ENCODE measurements at regions not wholly inside any gene's neighbourhood (a gene's known extent, or its start where the extent isn't known, plus 50 kb on each side); places are given as distances from the start of the nearest gene placed in this dataset.

DNA sequence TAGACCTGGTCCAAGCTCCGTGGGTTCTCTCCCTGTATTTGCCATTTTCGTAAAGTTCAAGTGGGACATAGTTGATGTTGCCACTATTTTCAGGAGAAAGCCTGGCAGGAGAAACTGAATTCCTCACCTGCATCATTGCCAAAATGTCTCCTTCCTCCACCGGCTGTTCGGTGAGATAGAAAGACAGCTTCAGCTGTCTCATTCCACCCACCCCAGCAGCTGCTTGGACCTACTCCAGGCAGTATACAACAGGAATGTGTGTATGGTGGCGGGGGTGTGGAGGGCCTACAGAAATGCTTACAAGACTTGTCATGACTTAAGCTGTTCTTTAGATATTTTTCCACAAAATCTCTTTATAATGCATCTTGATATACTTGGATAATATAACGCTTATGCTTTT is 132.7 kb upstream of the RAP2B start:
- no peak for DNase-seq (ENCODE audit: low spot score)

DNA sequence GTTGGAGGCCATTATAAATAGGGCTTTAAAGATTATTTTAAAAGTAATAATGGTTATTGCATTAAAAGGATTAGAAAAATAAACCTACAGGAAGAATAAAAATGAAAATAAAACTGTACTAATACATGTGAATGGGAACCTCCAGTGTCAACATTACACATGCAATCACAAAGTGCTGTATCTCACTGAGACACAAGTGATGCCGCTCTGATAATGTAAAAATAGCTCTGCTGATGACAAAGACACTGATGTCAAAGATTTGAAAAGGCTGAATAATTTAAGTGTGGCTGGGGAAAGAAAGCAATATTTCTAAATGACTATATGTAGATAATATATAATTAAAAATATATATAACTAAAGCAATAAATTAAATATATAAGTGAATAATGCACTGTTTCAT is 129.1 kb upstream of the RAP2B start:
- no peak for DNase-seq (ENCODE audit: low spot score)

DNA sequence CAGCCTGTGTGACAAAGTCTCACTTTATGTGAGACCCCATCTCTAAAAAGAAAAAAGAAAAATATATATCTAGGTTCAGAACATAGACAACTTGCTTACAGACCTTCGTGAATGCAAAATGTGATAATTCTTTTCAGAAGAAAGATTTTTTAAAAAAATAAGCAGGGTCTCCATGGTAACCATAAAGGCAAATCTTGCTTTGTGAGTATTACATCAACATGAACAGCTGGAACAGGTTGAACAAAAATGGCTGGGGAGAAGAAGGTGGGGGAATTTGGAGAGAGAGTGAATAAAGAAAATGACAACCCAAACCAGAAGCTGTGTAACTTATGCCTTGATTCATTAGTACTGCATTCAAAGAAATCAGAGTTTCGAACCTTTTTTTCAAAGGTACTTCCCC is 125.2 kb upstream of the RAP2B start:
- no peak for DNase-seq (ENCODE audit: low spot score)

DNA sequence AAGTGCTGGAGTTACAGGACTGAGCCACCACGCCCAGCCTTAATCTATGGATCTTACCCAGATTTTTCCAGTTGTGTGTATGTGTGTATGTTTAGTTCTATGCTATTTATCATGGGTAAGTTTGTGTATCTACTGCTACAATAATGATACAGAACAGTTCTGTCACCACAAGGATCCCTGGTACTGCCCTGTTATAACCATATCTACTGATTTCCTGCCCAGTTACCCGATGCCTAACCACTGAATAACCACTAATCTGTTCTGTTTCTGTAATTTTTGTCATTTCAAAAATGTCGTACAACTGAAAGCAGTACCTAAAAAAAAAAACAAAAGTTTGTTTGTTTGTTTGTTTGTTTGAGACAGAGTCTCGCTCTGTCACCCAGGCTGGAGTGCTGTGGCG is 123.7 kb upstream of the RAP2B start:
- DNase-seq (ENCODE audit: low spot score): no peak

DNA sequence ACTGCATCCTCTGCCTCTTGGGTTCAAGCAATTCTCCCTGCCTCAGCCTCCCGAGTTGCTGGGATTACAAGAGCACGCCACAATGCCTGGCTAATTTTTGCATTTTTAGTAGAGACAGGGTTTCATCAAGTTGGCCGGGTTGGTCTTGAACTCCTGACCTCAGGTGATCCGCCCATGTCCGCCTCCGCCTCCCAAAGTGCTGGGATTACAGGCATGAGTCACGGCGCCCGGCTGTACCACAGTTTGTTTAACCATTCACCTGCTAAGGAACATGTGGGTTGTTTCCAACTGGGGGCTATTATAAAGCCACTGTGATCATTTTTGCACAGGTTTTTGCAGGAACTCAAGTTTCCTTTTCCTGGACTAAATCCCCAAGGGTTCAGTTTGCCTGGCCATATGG is 123.2 kb upstream of the RAP2B start:
- DNase-seq (ENCODE audit: low spot score): no peak

DNA sequence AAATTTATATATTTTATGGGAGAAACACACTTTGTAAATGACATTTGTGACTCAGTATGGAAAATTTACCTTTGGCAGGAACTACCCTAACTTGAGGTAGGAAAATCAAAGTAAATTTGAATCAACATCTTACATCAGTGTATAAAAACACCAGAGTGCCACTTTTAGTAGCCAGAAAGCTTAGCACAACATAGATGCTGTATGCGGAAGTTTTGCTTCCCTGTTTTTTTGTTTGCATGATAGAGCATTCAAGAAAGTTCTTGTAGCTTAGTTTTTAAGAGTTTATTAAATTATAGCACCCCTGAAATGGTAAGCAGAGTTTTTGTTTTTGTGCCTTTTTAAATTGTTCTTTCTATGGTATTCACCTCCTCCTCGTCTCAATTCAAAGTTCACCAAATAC is 120.8 kb upstream of the RAP2B start:
- no peak for DNase-seq (ENCODE audit: low spot score)

DNA sequence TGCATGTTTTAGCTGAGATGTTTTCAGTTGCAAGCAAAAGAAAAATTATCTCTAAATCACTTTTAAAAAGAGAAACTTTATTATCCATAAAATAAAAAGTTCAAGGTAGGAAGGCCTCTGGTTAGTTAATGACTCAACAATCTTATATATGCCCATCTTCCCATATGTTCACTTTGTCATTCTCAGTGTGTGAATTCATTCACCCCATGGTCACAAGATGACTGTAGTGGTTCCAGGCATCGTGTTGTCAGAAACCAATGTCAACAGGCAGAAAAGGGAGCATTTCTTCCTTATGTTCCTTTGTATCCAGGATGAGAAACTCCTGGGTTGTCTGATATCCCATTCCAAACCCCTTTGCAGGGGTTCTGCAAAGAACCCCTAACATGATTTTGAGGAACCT is 119.9 kb upstream of the RAP2B start:
- DNase-seq (ENCODE audit: low spot score): no peak

DNA sequence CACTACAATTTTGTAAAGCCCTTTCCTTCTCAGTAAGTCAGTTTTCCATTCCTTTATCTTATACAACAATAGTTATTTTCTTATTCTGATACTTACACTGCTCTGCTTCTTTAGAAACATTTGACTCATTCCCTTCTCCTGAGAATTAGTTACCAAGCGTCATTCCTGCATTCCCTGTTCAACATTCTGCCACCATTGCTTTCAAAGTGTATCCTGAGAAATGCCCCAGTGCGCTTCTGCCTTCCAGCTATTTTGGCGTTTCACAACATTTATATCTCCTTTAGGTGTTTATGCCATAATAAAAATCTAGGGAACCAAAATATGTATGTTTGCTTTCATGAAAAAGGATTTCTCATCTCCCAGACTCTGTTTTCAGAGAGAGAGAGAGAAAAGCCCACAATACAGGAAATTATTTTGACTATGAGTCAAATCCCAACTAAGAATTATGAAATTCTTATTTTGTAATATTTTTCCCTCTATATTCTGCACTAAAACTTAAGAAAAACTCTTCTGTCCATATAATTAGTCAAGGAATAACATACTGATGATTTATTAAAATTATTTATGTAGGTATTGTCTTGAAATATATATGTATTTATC is 118.2 kb upstream of the RAP2B start:
- no peak for DNase-seq (ENCODE audit: low spot score)

DNA sequence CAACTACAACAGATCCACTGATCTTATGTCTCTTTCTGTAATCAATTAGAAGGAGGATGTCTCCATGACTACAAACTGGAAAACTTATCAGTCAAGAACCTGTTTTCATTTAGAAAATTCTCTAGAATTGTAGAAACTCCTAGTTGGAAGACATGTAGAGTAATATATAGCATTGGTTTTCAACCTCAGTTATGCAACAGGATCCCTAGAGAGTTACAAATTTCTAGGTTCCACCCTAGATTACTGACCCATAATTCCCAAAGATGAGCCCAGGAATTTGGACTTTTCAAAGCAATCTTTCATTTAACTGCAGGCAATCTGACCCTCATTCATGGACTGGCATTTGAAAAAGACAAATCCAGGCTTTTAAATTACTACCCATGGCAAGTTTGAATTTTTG is 116.9 kb upstream of the RAP2B start:
- no peak for DNase-seq (ENCODE audit: low spot score)

DNA sequence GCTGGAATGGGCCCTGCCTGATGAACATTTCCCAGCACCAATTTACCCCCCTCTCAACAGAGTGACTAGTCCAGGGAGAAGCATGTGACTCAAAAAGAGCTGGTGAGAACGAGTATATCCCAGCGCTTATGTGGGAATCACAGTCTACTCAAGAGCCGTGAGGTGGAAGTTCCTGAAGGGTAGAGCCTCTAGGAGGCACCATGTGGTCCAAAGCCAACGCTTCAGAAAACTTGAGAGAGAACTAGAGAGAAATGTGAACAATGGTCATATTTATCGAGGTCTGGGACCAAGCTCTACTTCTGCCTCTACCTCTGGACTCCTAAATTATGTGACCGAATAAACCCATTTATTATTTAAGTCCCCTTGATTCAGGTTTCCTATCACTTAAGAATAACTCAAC is 111.0 kb upstream of the RAP2B start:
- no peak for DNase-seq (ENCODE audit: low spot score)

DNA sequence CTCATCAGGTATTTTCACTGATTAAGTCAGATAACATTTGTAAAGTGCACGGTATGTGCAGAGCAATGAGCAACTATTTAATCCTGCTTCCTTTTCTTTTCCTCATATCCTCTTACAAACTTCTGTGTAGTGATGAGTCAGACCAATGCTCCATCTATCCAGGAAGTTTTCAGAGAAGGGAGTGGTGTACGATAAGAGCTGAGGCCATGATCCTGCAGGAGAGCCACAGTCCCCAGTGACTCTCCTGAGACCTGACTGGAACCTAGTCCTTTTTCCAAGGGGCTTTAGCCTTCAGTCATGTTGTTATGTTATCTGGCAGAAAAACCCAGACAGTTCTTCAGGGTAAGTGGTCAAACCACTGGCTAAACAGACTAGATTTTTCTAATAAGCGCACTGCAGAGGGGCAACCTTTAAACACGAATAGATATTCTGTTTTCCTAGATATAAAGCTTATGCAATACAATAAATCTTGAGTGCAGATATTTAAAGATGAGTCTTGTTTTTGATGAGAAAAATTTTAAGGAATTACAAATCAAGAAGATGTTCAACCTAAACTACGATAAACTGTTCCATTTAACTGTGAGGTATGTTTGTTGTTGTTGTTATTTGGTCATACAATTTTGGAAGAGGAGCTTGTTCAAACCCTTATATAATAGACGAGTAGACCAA is 110.5 kb upstream of the RAP2B start:
- peak; percentile 89 for DNase-seq (ENCODE audit: low spot score)

DNA sequence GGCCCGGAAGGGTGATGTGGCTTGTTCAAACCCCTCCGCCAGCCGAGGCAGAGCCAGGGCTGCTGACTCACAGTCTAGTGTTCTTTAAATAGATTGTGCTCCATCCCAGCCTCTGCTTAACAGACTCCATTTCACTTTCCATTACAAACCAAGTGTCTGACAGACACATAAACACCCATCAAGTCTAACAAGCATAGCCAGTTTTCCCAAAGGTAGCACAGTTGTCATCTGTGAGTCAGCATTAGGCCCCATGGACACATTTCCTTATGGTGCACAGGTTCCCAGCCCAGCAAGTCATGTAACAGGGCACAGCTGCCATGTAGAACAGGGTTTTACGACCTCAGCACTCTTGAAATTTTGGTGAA is 109.9 kb upstream of the RAP2B start:
- peak; percentile 75 for DNase-seq (ENCODE audit: low spot score)

DNA sequence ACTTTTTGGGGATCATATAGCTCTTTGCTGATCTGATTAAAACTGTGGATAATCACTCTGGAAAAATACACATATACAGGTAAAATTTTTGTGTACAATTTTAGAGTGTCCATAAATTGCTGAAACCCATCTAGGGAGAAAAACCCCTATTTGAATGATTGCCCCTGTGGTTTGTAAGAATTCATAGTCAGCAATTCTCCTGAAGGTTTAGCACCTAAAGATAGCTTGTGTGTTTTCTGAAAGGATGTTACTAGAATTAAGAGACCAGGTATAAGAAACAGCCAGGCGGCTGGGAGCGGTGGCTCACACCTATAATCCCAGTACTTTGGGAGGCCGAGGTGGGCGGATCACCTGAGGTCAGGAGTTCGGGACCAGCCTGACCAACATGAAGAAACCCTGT is 106.8 kb upstream of the RAP2B start:
- DNase-seq (ENCODE audit: low spot score): no peak

DNA sequence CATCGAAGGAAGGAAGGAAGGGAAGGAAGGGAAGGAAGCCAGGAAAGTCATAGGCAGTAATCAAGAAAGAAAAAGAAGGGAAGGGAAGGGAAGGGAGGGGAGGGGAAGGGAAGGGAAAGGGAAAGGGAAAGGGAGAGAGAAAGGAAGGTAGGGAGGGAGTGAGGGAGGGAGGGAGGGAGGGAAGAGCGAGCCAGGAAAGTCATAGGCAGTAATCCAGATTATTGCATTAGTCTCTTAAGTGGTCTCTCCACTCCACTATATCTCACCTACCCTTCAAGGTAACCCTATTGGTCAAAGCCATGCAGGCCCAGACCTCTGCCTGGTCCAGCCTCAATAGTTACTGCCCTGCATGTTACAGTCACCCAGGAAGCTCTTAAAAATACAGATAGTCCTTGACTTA is 106.2 kb upstream of the RAP2B start:
- DNase-seq (ENCODE audit: low spot score): no peak

DNA sequence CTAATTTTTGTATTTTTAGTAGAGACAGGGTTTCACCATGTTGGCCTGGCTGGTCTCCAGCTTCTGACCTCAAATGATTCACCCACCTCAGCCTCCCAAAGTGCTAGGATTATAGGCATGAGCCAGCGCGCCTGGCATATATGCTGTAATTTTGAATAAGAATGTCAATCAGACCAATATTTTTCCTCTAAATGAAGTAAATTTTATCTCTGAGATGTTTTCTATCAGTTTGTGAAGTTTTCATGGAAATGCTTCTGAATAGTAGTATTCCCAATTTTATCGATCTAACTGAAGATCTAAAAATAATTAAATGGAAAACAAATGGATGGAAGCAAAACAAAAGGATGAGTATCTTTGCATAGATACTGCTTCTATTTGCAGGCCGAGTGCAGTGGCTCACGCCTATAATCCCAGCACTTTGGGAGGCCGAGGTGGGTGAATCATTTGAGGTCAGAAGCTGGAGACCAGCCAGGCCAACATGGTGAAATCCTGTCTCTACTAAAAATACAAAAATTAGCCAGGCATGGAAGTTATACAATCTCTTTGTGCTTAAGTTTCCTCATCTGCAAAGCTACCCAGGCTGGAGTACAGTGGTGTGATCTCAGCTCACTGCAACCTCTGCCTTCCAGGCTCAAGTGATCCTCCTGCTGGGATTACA is 103.9 kb upstream of the RAP2B start:
- peak; percentile 50 for DNase-seq (ENCODE audit: low spot score)

DNA sequence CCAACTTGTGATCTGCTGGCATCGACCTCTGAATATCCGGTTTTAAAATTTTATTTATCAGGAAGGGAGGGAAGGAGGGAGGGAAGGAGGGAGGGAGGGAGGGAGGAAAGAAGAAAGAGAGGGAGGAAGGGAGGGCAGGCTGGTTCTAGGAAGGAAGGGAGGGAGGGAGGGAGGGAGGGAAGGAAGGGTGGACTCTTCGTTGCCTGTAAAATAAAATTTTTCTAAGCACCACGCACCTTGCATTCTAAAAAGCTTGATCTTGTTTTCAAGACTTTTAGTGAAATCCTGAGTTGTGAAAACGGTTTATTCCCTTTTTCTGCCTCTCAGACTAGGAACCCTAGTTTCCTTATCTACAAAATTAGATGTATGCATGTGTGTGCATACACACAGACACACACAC is 101.7 kb upstream of the RAP2B start:
- DNase-seq (ENCODE audit: low spot score): no peak

DNA sequence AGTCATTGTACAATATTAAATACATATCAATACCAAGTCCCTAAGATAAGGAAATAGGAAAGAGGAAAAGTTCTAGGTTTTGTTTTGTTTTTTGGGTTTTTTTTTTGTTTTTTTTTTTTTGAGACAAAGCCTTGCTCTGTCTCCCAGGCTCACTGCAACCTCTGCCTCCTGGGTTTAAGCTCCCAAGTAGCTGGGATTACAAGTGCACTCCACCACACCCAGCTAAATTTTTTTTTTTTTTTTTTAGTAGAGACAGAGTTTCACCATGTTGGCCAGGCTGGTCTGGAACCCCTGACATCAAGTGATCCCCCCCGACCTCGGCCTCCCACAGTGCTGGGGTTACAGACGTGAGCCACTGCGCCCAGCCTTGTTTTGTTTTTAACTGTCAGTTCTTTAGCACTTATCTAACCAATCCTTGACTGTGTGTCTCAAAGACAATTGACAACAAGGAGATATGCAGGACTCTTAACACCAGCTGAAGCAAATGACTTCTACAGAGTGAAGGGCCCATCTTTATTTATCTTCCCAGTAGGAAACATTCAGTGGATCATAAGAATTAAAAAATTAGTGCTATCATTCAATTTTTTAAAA is 100.0 kb upstream of the RAP2B start:
- DNase-seq (ENCODE audit: low spot score): no peak

DNA sequence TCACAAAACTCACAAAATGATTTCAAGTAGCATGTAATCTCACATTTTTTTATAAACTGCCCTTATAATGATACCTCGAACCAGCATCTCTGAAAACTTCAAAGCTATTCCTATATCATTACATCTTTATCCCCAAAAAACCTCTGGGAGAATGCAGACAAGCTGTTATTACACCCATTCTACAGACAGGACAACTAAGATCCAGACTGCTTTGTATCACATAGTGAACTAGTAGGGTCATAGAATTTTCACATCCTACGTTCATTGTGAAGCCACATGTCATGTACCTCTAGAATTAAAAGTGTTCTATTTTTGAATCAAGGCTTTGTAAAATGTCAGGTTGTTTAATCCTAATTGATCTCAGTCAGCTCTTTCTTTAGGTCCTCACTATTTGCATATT is 98.7 kb upstream of the RAP2B start:
- no peak for DNase-seq (ENCODE audit: low spot score)

DNA sequence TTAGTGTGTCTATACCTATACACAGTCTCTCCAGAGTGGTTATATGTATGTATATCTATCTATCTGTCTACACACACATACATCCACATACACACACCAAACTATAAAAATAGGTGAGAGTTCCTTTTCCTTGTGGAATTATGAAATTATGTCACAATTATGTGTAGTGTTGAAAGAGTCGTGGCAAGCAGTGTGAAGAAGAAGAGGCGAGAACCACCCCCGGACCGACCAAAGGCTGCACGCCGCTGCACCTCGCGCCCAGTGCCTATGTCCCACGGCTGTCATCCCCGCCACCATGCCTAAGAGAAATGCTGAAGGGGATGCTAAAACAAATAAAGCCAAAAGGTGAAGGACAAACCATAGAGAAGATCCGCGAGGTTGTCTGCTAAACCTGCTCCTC is 95.0 kb upstream of the RAP2B start:
- DNase-seq (ENCODE audit: low spot score): no peak

DNA sequence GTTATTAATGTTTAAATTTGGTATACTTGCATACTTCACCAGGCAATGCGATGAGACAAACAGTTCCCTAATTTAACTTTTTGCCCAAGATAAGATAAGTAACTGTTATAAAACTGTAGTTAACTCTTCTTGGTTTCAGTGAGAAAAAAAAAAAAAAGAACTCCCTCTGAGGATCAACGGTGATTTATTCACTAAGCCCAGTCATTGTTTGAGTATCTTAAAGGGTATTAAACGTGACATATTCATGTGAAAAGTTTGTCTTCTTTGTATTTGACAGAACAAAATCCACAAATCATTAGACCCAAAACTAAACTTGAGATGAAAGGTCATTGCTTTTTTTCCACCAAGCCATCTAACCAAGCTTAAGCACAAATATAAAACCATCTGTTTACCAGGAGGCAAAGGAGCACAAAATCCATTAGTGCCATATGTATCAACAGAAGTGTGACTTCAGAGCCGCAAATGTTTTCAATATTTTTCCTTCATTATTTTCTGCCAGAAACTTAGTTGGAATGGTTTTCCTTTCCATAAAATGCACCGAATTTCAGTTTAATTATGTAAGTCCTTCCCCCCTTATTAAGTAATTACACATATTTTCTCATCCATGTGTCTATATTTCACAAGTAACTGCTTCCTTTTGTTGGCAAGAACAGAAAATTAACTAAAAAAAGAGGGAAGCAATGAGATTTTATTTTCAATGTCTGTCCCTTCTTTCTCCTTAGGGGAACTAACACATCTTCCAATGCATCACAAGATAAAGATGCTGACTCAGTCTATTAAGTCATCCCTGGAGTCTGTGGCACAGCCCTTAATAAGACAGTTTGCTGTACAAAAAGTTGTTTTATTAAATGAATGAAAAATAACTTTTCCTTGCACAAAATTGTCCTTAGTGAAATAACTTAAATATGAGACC is 92.2 kb upstream of the RAP2B start:
- peak; percentile 43 for DNase-seq (ENCODE audit: low spot score)

DNA sequence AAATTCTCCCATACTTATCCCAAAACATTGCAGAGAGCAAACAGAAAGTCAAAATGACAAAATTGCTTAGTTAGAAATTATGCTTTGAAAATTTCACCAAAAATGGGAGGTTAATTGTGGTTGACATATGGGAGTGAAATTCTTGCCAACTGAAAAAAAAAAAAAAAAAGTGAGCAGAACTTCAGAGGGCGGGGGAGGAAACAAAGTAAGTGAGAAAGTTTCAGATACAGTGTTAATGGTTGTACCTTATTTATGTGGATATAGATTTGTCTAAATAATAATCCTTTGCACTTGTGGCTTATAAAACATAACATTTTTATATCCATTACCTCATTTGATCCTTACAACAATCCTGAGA is 91.5 kb upstream of the RAP2B start:
- DNase-seq (ENCODE audit: low spot score): no peak

DNA sequence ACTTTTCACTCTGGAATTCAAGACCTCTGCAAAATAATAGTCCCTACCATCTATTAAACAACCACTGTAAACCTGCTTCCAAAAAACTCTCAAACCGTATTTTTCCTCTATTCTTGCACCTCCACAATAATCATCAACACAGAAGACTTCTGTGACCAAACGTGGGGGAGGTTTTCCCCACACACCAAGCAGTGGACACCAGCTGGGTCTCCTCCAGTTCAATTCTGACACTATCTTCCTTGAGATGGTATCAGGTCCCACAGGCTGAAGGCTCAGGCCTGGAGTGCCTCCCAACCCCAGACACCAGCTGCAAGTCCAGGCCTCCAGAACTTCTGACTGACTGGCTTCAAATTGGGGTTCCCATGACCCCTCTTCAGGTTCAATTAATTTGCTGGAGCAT is 89.6 kb upstream of the RAP2B start:
- DNase-seq (ENCODE audit: low spot score): no peak

DNA sequence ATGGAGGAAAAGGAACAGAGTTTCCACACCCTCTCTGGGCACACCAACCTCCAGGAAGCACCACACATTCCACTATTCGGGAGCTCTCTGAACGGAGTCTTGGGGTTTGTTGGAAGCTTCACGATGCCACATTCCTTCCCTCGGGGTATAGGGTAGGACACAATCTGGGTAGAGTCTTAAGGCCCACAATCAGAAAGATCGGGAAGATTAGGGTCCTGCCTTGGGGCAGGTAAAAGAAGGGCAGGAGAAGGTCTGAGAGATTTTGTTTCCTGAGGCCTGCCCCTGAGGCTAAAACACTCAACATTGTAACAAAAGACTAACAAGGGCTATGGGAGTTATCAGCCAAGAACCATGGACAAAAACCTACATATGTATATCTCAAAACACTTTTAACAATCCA is 89.2 kb upstream of the RAP2B start:
- DNase-seq (ENCODE audit: low spot score): no peak
